Caco-2 (cell line): ENCODE measurements at regions not wholly inside any gene's neighbourhood (a gene's known extent, or its start where the extent isn't known, plus 50 kb on each side); places are given as distances from the start of the nearest gene placed in this dataset.
A peak's percentile ranks its signal among the peaks of the same experiment; 100 is the strongest.

Experiments used
- BruUV-seq: library from RNA; stranded (reverse); fragments of 400-500 nt; replicated peaks from 2 replicates; lab custom pipeline; 2021; lab: Mats Ljungman, UMichigan
- CTCF ChIA-PET: fragments of 300-600 bp; sonication (Branson Sonifier 250); formaldehyde crosslinking; loops from one replicate; lab custom pipeline; 2022; ENCODE audit warnings: antibody characterized with exemption; lab: Charles Lee
- POLR2A ChIA-PET: fragments of 300-600 bp; sonication (Branson Sonifier 250); formaldehyde crosslinking; loops from one replicate; lab custom pipeline; 2022; ENCODE audit warnings: antibody characterized with exemption; lab: Charles Lee
- DNase-seq, 2 experiments: peaks; one replicate each; pipeline versions ENCODE4 v3.0.0 to v3.0.0-alpha.2; 2020 to 2022
- H3K27me3 ChIP-seq: replicated peaks from 2 replicates; pipeline ENCODE4 v1.6.0; 2011; ENCODE audit warnings: low read length; ENCODE audit not compliant: control insufficient read depth, insufficient read depth
- H3K36me3 ChIP-seq: 2 replicates; pipeline ENCODE4 v1.5.1; 2011; ENCODE audit warnings: low read length; ENCODE audit not compliant: control insufficient read depth, insufficient read depth
- H3K4me1 ChIP-seq: fragments of 250-450 bp; sonication (Bioruptor Pico); 2 replicates; pipeline ENCODE4 v1.5.1; 2020; ENCODE audit warnings: mild to moderate bottlenecking
- H3K4me3 ChIP-seq: 2 replicates; pipeline ENCODE4 v1.5.1; 2011; ENCODE audit warnings: low read depth, mild to moderate bottlenecking, control low read depth, low read length
- H3K9me3 ChIP-seq: fragments of 250-450 bp; sonication (Bioruptor Pico); 2 replicates; pipeline ENCODE4 v1.5.1; 2020; ENCODE audit warnings: mild to moderate bottlenecking, moderate library complexity
- H3K27ac Mint-ChIP-seq: one replicate; pipeline ENCODE4 v1.8.0; 2022; ENCODE audit warnings: mixed read lengths; ENCODE audit not compliant: unreplicated experiment
- H3K27me3 Mint-ChIP-seq: one replicate; pipeline ENCODE4 v1.8.0; 2022; ENCODE audit warnings: mixed read lengths; ENCODE audit not compliant: insufficient read depth, unreplicated experiment
- H3K36me3 Mint-ChIP-seq: one replicate; pipeline ENCODE4 v1.8.0; 2022; ENCODE audit warnings: mild to moderate bottlenecking, mixed read lengths; ENCODE audit not compliant: insufficient read depth, unreplicated experiment
- H3K4me1 Mint-ChIP-seq: one replicate; pipeline ENCODE4 v1.8.0; 2022; ENCODE audit warnings: low read depth, mixed read lengths; ENCODE audit not compliant: unreplicated experiment
- H3K4me3 Mint-ChIP-seq: one replicate; pipeline ENCODE4 v1.8.0; 2022; ENCODE audit warnings: mild to moderate bottlenecking, moderate library complexity, mixed read lengths; ENCODE audit not compliant: unreplicated experiment
- H3K9me3 Mint-ChIP-seq: one replicate; pipeline ENCODE4 v1.8.0; 2022; ENCODE audit warnings: mixed read lengths; ENCODE audit not compliant: unreplicated experiment
- intact Hi-C: fragments of 100-400 bp; cut with micrococcal nuclease; formaldehyde crosslinking; loops from one replicate; pipeline ENCODE4 v1.10.0; 2022; ENCODE audit not compliant: unreplicated experiment
- TF ChIP-seq, protein P1 (sequence below), 2 experiments: fragments of 200-600 bp in 1 of 2; IDR thresholded peaks; 1 replicate in 1 of 2; 2 replicates in 1 of 2; pipeline versions ENCODE4 v1.5.1 to v1.8.0; 2011 to 2022; ENCODE audit warnings: antibody characterized with exemption in 1 of 2, control low read depth in 1 of 2, inconsistent platforms in 1 of 2, low read depth in 1 of 2, low read length in 1 of 2, mild to moderate bottlenecking in 1 of 2, moderate library complexity in 1 of 2; ENCODE audit not compliant: insufficient read depth in 1 of 2, severe bottlenecking in 1 of 2, unreplicated experiment in 1 of 2

DNA sequence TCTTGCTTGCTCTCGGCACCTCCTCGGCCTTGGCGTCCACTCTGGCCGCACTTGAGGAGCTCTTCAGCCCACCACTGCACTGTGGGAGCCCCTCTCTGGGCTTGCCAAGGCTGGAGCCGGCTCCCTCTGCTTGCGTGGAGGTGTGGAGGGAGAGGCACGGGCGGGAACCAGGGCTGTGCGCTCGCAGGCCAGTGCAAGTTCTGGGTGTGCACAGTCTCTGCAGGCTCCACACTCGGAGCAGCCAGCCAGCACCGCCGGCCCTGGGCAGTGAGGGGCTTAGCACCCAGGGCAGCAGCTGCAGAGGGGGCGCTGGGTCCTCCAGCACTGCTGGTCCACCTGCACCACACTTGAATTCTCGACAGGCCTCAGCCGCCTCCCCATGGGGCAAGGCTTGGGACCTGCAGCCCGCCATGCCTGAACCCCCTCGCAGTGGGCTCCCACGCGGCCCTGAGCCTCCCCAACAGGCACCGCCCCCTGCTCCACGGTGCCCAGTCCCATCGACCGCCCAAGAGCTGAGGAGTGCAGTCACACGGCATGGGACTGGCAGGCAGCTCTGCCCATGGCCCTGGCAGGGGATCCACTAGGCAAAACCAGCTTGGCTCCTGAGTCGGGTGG is 411.2 kb upstream of the CHAC2 start:
- H3K27me3 ChIP-seq: no peaks in the 10 kb centered on the region
- TF ChIP-seq, protein P1, sequence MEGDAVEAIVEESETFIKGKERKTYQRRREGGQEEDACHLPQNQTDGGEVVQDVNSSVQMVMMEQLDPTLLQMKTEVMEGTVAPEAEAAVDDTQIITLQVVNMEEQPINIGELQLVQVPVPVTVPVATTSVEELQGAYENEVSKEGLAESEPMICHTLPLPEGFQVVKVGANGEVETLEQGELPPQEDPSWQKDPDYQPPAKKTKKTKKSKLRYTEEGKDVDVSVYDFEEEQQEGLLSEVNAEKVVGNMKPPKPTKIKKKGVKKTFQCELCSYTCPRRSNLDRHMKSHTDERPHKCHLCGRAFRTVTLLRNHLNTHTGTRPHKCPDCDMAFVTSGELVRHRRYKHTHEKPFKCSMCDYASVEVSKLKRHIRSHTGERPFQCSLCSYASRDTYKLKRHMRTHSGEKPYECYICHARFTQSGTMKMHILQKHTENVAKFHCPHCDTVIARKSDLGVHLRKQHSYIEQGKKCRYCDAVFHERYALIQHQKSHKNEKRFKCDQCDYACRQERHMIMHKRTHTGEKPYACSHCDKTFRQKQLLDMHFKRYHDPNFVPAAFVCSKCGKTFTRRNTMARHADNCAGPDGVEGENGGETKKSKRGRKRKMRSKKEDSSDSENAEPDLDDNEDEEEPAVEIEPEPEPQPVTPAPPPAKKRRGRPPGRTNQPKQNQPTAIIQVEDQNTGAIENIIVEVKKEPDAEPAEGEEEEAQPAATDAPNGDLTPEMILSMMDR (IDR thresholded peaks at IDR 0.05; ENCODE audit: insufficient read depth in 1 of 2, low read depth in 1 of 2, low read length in 1 of 2, severe bottlenecking in 1 of 2, unreplicated experiment in 1 of 2): no peak
- no peak for DNase-seq
- intact Hi-C loops: no loop called here
- no peaks in the 10 kb centered on the region for H3K4me1 ChIP-seq
- H3K4me3 Mint-ChIP-seq: no peak overlapping the region
- H3K4me3 ChIP-seq: no peak overlapping the region
- peaks cover 12% of the 10 kb centered on the region; the same call in 1 of the 2 replicates for H3K9me3 ChIP-seq
- no peaks in the 10 kb centered on the region for H3K4me1 Mint-ChIP-seq
- CTCF ChIA-PET: no interaction called here
- no peaks in the 10 kb centered on the region for H3K27me3 Mint-ChIP-seq
- peaks cover 8% of the 10 kb centered on the region for H3K9me3 Mint-ChIP-seq
- no TSS peak for BruUV-seq
- no peaks in the 10 kb centered on the region for H3K36me3 Mint-ChIP-seq
- H3K27ac Mint-ChIP-seq: no peak overlapping the region
- no peaks in the 10 kb centered on the region for H3K36me3 ChIP-seq
- POLR2A ChIA-PET: no interaction called here

DNA sequence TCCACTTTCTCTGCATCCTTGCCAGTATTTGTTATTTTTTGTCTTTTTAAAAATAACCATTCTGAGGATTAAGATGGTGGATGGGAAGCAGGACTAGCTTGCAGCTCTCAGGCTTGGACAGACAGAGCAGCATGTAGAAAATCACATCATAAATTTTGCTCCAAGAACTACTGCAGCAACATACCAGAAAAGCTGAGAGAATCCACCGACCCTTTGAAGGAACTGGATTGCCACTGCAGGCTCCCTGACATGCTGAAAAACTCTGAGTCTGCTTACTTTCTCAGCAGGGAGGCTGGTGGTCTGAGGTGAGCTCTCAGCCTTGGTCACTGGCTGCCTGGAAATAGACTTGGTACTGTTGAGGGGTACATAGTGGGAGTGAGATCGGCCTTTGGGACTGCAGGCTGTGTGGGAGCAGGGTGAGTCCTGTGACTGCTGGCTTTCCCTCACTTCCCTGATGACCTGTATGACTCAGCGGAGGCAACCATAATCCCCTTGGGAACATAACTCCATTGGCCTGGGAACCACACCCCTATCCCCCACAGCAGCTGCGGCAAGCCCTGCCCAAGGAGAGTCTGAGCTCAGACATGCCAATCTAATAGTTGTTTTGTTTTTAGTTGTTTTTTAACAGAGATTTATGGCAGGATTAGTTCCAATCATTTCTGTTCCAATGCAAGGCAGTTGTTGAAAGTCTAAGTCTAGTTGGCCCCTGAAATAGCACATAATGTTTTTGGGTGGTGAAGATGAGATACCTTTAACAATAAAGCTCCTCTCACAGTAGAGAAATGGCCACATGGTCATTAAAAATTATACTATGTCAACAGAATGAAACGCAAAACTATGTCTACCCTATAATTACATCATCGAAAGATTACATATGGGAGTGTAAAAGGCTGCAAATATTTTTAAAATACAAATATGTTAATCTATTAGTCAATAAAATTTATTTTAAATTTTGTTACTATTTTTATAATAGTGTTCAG is 414.2 kb upstream of the CHAC2 start:
- H3K4me1 Mint-ChIP-seq: no peaks in the 10 kb centered on the region
- ChIA-PET CTCF (no interaction called here), POLR2A (no interaction called here)
- no TSS peak for BruUV-seq
- H3K4me3 Mint-ChIP-seq: no peak overlapping the region
- H3K36me3 Mint-ChIP-seq: no peaks in the 10 kb centered on the region
- no peaks in the 10 kb centered on the region for H3K27me3 Mint-ChIP-seq
- intact Hi-C loops: no loop called here
- H3K9me3 Mint-ChIP-seq: peaks cover 8% of the 10 kb centered on the region
- peak in 1 of 2 experiments; percentile 41 for DNase-seq
- H3K4me1 ChIP-seq: no peaks in the 10 kb centered on the region
- no peaks in the 10 kb centered on the region for H3K27me3 ChIP-seq
- H3K4me3 ChIP-seq: no peak overlapping the region
- H3K36me3 ChIP-seq: no peaks in the 10 kb centered on the region
- H3K27ac Mint-ChIP-seq: no peak overlapping the region
- H3K9me3 ChIP-seq: peaks cover 6% of the 10 kb centered on the region; the same call in 1 of the 2 replicates
- TF ChIP-seq, protein P1 (IDR thresholded peaks at IDR 0.05; ENCODE audit: insufficient read depth in 1 of 2, low read depth in 1 of 2, low read length in 1 of 2, severe bottlenecking in 1 of 2, unreplicated experiment in 1 of 2): no peak

DNA sequence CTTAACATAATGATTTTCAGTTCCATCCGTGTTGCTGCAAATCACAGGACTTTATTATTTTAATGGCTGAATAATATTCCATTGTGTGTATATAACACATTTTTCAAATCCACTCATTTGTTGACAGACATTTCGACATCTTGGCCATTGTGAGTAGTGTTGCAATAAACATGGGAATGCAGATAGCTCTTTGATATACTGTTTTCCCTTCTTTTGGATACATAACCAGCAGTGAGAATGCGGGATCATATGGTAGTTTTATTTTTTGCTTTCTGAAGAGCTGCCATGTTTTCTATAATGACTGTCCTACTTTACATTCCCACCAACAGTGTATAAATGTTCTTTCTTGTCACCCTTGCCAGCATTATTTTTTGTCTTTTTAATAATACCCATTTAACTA is 420.3 kb upstream of the CHAC2 start:
- DNase-seq: no peak
- H3K4me1 Mint-ChIP-seq: no peaks in the 10 kb centered on the region
- H3K36me3 Mint-ChIP-seq: no peaks in the 10 kb centered on the region
- H3K4me3 ChIP-seq: no peak overlapping the region
- ChIA-PET POLR2A (no interaction called here), CTCF (no interaction called here)
- H3K36me3 ChIP-seq: no peaks in the 10 kb centered on the region
- no peaks in the 10 kb centered on the region for H3K4me1 ChIP-seq
- intact Hi-C loops: no loop called here
- H3K9me3 ChIP-seq: no peaks in the 10 kb centered on the region
- TF ChIP-seq, protein P1 (IDR thresholded peaks at IDR 0.05; ENCODE audit: insufficient read depth in 1 of 2, low read depth in 1 of 2, low read length in 1 of 2, severe bottlenecking in 1 of 2, unreplicated experiment in 1 of 2): no peak
- no TSS peak for BruUV-seq
- no peaks in the 10 kb centered on the region for H3K9me3 Mint-ChIP-seq
- no peaks in the 10 kb centered on the region for H3K27me3 Mint-ChIP-seq
- H3K27me3 ChIP-seq: no peaks in the 10 kb centered on the region
- H3K4me3 Mint-ChIP-seq: no peak overlapping the region
- no peak overlapping the region for H3K27ac Mint-ChIP-seq
